ENCODE measurements at regions not wholly inside any gene's neighbourhood (a gene's known extent, or its start where the extent isn't known, plus 50 kb on each side); places are given as distances from the start of the nearest gene placed in this dataset.

- no peak overlapping the region for H4K91ac ChIP-seq (ENCODE audit: insufficient read length, low read depth, low read length)
- no peaks in the 10 kb centered on the region for H3K27me3 ChIP-seq (ENCODE audit: insufficient read depth, low read length)
- no peak overlapping the region for H3K56ac ChIP-seq (ENCODE audit: insufficient read length, low read depth, low read length)
- no peak overlapping the region for H4K5ac ChIP-seq (ENCODE audit: insufficient read length, low read depth, low read length)
- H3K9me3 ChIP-seq (ENCODE audit: control insufficient read depth, low read depth, low read length): no peaks in the 10 kb centered on the region
- no peak for TF ChIP-seq CTCF (conservative IDR thresholded peaks at IDR 0.05)
- no peak overlapping the region for H2BK12ac ChIP-seq (ENCODE audit: insufficient read length, low read depth, low read length)
- H4K8ac ChIP-seq (replicated peaks; ENCODE audit: insufficient read length, low read depth, low read length): no peak overlapping the region
- no peak overlapping the region for H2BK15ac ChIP-seq (ENCODE audit: low read depth, low read length)
- H2AK5ac ChIP-seq (ENCODE audit: insufficient read length, low read length): no peak overlapping the region
- H2BK120ac ChIP-seq (ENCODE audit: low read depth, low read length, poor library complexity, severe bottlenecking): no peak overlapping the region
- no peak overlapping the region for H2BK20ac ChIP-seq (ENCODE audit: low read depth, low read length, poor library complexity, severe bottlenecking)
- no peaks in the 10 kb centered on the region for H3K23me2 ChIP-seq (ENCODE audit: insufficient read length, low read depth, low read length, poor library complexity, severe bottlenecking)
- no peak for DNase-seq
- no peak overlapping the region for H3K14ac ChIP-seq (ENCODE audit: insufficient read depth, low read length)
- peaks cover 0 to 6% (median 3%) of the 10 kb centered on the region in 3 experiments; a peak in 2 of 7 replicates for H3K36me3 Mint-ChIP-seq (ENCODE audit: insufficient read depth in 1 of 3, low read depth in 3 of 3)
- H2AFZ ChIP-seq (ENCODE audit: low read length): no peak overlapping the region
- H3K79me2 ChIP-seq (ENCODE audit: insufficient read depth, low read length): no peaks in the 10 kb centered on the region
- H4K20me1 ChIP-seq (ENCODE audit: control insufficient read depth, insufficient read depth, insufficient read length): no peaks in the 10 kb centered on the region
- no peaks in the 10 kb centered on the region for H3K4me1 Mint-ChIP-seq
- no peak overlapping the region for H3K4me2 ChIP-seq (ENCODE audit: insufficient read depth, insufficient read length, low read length)
- no peaks in the 10 kb centered on the region for H3K4me1 ChIP-seq (ENCODE audit: insufficient read depth, low read length)
- H3K27ac ChIP-seq (ENCODE audit: insufficient read length, low read depth, low read length): no peak overlapping the region
- no peak overlapping the region for H3T11ph ChIP-seq (ENCODE audit: low read length)
- no peaks in the 10 kb centered on the region for H3K79me1 ChIP-seq (ENCODE audit: insufficient read depth, low read depth, low read length, poor library complexity, severe bottlenecking)
- H3K23ac ChIP-seq (ENCODE audit: insufficient read length, low read depth, low read length): no peak overlapping the region
- H3K27ac Mint-ChIP-seq: no peak overlapping the region
- H3K18ac ChIP-seq (ENCODE audit: insufficient read length, low read depth, low read length): no peak overlapping the region
- H3K9ac ChIP-seq (ENCODE audit: extremely low read depth, insufficient read length, low read length): no peak overlapping the region
- H3K4me3 Mint-ChIP-seq: no peak overlapping the region
- H3K9me3 Mint-ChIP-seq: peaks cover 8 to 12% of the 10 kb centered on the region in 2 experiments; a peak in 4 of 5 replicates
- H3K4ac ChIP-seq (ENCODE audit: low read depth, low read length): no peak overlapping the region
- H3K27me3 Mint-ChIP-seq (ENCODE audit: low read depth): no peaks in the 10 kb centered on the region; the same call in 1 of the 2 replicates
- no peak overlapping the region for H2BK5ac ChIP-seq (ENCODE audit: insufficient read length, low read length)
These were observed 1218.4 kb upstream of the PRMT6 start for GRCh38 chr1:105838071-105838470.

Data from H9 (cell line).